ENCODE measurements at regions not wholly inside any gene's neighbourhood (a gene's known extent, or its start where the extent isn't known, plus 50 kb on each side); places are given as distances from the start of the nearest gene placed in this dataset.

GRCh38 chr6:141349710-141350109, 783.0 kb upstream of the GJE1 start:
- no peaks in the 10 kb centered on the region for H3K9me3 ChIP-seq (ENCODE audit: severe bottlenecking)

DNA sequence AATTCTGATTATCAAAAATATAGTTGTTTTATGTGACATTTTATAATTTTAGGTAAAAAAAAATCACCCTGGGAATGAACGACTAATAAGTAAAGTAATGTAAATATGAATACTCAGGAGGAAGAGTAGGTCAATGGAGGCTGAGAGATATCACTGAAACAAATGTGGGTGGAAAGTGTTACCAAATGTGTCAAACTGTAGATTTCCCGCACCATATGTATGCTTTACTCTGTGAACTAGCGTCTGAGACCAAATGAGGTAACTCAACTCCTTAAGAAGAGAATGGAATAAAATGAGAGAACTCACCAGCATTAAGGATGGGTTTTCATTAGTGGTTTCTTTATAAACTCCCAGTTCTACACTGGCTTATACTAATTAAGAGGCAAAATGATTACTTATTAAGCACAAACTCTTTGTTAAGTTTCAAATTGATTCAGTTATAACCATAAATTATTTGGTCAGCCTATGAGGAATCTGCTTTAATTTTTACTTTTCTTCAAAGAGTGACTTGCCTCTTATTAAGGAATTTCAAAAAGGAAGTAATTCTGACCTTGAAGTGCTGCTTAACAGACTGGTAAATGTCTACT, 784.7 kb upstream of the GJE1 start:
- DNase-seq (ENCODE audit: low spot score) (no peak), ATAC-seq (ENCODE audit: low read depth) (no peak)
- no peaks in the 10 kb centered on the region for H3K27me3 ChIP-seq (ENCODE audit: insufficient read depth, poor library complexity, severe bottlenecking)
- H3K4me3 ChIP-seq (ENCODE audit: severe bottlenecking) = no peak overlapping the region
- no peak for TF ChIP-seq CTCF (IDR thresholded peaks at IDR 0.05; ENCODE audit: poor library complexity, severe bottlenecking)
- no peaks in the 10 kb centered on the region for H3K36me3 ChIP-seq (ENCODE audit: low read depth)
- H3K4me1 ChIP-seq (ENCODE audit: insufficient read depth, poor library complexity, severe bottlenecking) = no peaks in the 10 kb centered on the region
- no peak overlapping the region for H3K27ac ChIP-seq (ENCODE audit: poor library complexity, severe bottlenecking)
- no peaks in the 10 kb centered on the region for H3K9me3 ChIP-seq (ENCODE audit: severe bottlenecking)

More at GRCh38 chr6:141349710-141350109, 783.0 kb upstream of the GJE1 start:
- H3K4me1 ChIP-seq (ENCODE audit: insufficient read depth, poor library complexity, severe bottlenecking) = no peaks in the 10 kb centered on the region
- no peak overlapping the region for H3K4me3 ChIP-seq (ENCODE audit: severe bottlenecking)
- DNase-seq (ENCODE audit: low spot score) = no peak
- no peaks in the 10 kb centered on the region for H3K27me3 ChIP-seq (ENCODE audit: insufficient read depth, poor library complexity, severe bottlenecking)
- TF ChIP-seq CTCF (IDR thresholded peaks at IDR 0.05; ENCODE audit: poor library complexity, severe bottlenecking) = no peak
- no peak overlapping the region for H3K27ac ChIP-seq (ENCODE audit: poor library complexity, severe bottlenecking)
- ATAC-seq (ENCODE audit: low read depth) = no peak
- H3K36me3 ChIP-seq (ENCODE audit: low read depth) = no peaks in the 10 kb centered on the region

DNA sequence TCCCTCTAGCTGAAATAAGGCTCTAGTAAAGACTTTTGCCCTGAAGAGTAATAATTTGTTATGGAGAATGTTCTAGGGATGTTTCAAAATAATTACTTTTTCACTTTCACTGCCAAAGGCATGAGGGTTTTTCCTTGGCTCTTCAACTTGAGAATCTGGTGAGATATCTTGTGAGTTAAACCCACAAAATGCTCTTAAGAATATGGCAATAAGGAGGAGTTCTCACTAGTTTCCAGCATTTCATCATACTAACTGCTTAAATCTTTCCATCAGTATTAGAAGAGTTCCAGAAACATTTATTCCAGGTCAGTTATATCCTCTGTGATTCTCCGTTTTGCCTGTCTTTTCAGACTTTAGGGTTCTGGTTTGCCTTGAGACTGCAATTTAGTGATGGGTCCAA, 785.6 kb upstream of the GJE1 start:
- H3K27ac ChIP-seq (ENCODE audit: poor library complexity, severe bottlenecking) = no peak overlapping the region
- no peak for DNase-seq (ENCODE audit: low spot score)
- H3K9me3 ChIP-seq (ENCODE audit: severe bottlenecking) = no peaks in the 10 kb centered on the region
- no peaks in the 10 kb centered on the region for H3K27me3 ChIP-seq (ENCODE audit: insufficient read depth, poor library complexity, severe bottlenecking)
- H3K36me3 ChIP-seq (ENCODE audit: low read depth) = no peaks in the 10 kb centered on the region
- no peak for TF ChIP-seq CTCF (IDR thresholded peaks at IDR 0.05; ENCODE audit: poor library complexity, severe bottlenecking)
- no peaks in the 10 kb centered on the region for H3K4me1 ChIP-seq (ENCODE audit: insufficient read depth, poor library complexity, severe bottlenecking)
- H3K4me3 ChIP-seq (ENCODE audit: severe bottlenecking) = no peak overlapping the region
- no peak for ATAC-seq (ENCODE audit: low read depth)

DNA sequence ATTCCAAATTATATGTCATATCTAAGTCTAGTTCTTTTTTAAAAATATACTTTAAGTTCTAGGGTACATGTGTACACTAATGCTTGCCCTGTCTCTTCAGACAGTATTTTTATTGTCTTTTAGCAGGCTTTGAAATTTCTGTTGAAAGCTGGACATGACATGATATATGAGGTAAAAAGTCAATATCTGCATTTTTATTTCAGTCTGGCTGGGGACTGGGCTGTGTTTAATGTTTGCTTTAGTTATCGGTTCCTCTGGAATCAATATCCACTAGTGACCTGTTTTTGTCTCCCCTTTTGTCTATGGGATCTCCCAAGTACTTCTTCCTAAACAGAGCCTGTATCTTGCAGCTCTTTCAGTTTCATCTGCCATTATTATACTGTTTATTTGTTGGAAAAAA, 786.2 kb upstream of the GJE1 start:
- ATAC-seq (ENCODE audit: low read depth) (no peak), DNase-seq (ENCODE audit: low spot score) (no peak)
- no peaks in the 10 kb centered on the region for H3K4me1 ChIP-seq (ENCODE audit: insufficient read depth, poor library complexity, severe bottlenecking)
- no peaks in the 10 kb centered on the region for H3K9me3 ChIP-seq (ENCODE audit: severe bottlenecking)
- TF ChIP-seq CTCF (IDR thresholded peaks at IDR 0.05; ENCODE audit: poor library complexity, severe bottlenecking) = no peak
- H3K4me3 ChIP-seq (ENCODE audit: severe bottlenecking) = no peak overlapping the region
- H3K36me3 ChIP-seq (ENCODE audit: low read depth) = no peaks in the 10 kb centered on the region
- no peak overlapping the region for H3K27ac ChIP-seq (ENCODE audit: poor library complexity, severe bottlenecking)
- H3K27me3 ChIP-seq (ENCODE audit: insufficient read depth, poor library complexity, severe bottlenecking) = no peaks in the 10 kb centered on the region

DNA sequence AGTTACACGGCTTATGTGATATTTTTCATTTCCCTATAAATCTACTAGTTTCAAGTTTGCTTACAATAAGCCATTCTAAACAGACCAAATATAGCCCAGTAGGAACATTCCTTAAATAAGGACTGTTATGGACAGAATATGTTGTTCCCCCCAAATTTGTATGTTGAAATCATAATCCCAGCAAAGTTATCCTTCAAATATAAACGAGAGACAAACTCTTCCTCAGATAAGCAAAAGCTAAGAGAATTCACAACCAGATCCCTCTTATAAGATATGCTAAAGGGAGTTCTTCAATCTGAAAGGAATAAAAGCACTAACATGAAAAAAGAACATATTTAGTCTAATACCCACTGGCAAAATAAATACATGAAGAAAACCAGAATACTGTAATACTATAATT, 795.5 kb upstream of the GJE1 start:
- Histone ChIP-seq H3K27me3 (ENCODE audit: insufficient read depth, poor library complexity, severe bottlenecking) (no peaks in the 10 kb centered on the region), H3K36me3 (ENCODE audit: low read depth) (no peaks in the 10 kb centered on the region), H3K9me3 (ENCODE audit: severe bottlenecking) (no peaks in the 10 kb centered on the region), H3K4me3 (ENCODE audit: severe bottlenecking) (no peak overlapping the region), H3K4me1 (ENCODE audit: insufficient read depth, poor library complexity, severe bottlenecking) (peaks cover 10% of the 10 kb centered on the region), H3K27ac (ENCODE audit: poor library complexity, severe bottlenecking) (no peak overlapping the region)
- DNase-seq (ENCODE audit: low spot score) (no peak), ATAC-seq (ENCODE audit: low read depth) (no peak)
- TF ChIP-seq CTCF (IDR thresholded peaks at IDR 0.05; ENCODE audit: poor library complexity, severe bottlenecking) = no peak

Data from RWPE2 (cell line).